HS-27A (cell line): ENCODE measurements at regions not wholly inside any gene's neighbourhood (a gene's known extent, or its start where the extent isn't known, plus 50 kb on each side); places are given as distances from the start of the nearest gene placed in this dataset.
"Not testable (repeated sequence)": the region's sequence is repeated elsewhere in the genome, so short reads cannot be mapped to it uniquely, and the experiment has no call there.

Experiments
- DNase-seq: peaks from one replicate; pipeline ENCODE4 v3.0.0-alpha.2; 2012; ENCODE audit warnings: low read depth, missing footprints

DNA sequence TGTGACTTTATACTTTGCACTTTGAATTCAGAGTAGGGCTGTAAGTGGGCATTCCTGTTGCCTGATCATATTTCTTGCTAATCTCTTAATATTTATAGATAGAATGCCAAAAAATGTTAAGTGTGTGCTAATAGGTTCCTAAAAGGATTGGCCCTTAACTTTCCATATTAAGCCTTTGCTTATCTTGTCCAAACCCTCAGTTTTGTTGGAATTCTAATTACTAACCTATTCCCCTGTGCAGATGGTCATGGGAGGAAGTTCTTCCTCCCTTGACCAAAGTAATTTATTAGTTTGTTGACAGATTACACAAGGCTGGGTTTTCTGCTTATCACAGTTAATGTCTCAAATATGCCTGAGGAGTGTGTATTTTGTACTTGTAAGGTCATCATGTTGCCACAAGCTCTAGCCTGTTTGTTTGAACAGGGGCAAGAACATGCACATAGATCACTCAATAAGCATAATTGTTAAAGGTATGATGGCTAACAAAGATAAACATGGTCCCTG, 541.1 kb upstream of the SPRY2 start:
- DNase-seq: no peak

DNA sequence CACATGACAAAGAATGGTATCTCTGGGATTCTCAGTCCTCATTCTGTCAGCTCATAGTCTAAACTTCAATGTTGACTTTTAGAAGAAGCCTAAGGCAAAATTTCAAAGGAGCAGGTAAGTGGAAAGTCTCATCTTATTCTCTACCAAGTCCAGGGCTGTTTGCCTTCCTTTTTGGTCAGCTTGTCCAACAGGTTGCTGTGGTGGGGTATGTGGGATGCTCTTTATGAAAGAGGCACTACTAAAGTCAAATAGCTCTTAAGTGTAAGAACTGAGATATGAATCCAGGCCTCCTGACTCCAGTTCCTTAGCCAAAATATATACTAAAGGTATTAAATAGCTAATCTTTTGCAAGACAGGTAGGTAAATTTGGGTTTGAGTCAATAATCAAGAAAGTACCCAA, 540.6 kb upstream of the SPRY2 start:
- DNase-seq: no peak

DNA sequence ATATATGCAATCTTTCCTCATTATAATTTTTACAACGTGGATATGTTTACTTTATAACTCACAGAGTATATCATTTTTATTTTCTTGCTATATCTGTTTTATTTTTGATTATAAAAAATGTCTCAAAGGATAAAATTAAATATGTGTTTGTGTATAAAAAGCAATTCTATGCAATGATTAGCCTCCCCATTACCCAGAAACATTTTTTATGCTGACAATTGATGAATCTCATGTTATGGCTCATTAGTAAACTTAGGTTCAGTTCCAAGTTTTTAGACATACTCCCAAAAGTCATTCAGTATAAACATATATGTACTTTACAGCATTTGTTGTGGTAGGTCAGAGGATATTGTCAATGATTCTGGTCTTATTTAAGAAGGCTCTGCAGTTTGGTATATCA, 540.1 kb upstream of the SPRY2 start:
- DNase-seq: no peak

DNA sequence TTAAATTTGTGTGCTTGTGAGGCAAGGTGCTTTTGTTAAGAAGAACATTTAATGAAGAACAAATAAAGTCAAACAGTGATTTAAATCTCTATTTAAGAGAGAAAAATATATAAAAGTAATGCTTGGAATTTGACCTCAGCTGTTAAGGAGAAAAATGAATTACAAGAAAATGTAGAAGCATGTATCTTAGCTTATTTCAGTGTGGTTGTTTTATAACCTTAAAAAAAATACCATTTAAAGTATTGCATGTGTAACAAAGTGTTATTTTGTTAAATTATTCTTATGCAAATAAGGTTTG, 537.0 kb upstream of the SPRY2 start:
- DNase-seq: no peak

DNA sequence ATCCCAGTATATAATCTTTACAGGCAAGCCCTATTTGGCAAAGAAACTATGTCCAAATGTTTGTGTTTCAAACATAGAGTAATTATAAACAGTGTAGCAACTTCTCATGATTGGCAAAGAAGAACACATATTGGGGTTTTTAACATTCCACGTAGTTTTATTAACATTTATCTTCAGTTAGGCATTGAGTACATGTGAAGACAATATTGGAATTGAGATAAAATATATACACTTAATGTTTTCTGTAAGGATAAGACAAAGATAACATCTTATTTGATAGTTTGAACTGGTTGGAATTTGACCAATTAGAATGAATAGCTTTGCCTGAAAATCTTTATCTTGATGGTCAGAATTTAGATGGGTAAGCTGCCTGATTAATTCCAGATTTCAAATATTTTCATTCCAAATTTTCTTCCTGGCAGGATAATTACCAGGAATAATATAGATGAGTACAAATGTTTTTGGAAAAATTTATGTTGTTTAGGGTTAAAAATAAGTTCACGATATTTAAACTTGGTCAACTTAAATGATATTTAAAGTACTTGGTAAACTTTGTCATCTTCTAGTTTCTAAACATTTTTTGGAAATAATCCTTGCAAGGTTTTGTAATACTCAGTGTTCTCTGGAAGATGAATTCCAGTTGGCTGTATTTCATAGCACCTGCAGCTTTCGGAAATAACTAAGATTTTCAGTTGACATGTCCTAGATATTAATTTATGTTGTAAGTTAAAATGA, 536.5 kb upstream of the SPRY2 start:
- no peak for DNase-seq

DNA sequence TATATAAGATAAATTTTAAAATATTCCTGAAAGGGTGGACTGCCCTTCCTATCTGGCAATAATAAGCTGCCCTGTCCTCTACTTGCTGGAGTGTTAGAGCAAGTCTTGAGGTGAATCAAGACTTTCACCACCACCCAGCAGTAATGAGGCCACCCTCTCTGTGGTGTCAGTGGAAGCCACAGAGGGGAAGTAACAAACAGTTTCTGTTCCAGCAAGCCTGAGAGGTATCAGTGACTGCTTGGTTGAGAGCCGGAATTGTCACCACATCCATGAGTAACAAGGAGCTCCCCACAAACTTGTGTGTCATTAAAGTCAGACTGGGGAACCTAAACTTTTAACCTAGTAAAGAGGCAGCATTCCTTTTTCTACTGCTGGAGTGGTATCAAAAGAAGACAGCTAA, 532.7 kb upstream of the SPRY2 start:
- DNase-seq: no peak

DNA sequence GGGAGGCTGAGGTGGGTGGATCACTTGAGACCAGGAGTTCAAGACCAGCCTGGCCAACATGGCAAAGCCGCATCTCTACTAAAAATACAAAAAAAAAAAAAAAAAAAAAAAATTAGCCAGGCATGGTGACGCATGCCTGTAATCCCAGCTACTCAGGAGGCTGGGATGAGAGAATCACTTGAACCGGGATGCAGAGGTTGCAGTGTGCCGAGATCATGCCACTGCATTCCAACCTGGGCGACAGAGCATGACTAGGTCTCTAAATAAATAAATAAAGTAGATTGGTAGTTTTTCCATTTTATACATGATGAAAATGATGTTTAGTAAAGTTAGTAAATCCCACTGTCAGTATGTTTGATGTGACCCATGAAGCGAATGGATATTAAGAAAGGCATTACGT, 531.0 kb upstream of the SPRY2 start:
- DNase-seq: not testable (repeated sequence)

DNA sequence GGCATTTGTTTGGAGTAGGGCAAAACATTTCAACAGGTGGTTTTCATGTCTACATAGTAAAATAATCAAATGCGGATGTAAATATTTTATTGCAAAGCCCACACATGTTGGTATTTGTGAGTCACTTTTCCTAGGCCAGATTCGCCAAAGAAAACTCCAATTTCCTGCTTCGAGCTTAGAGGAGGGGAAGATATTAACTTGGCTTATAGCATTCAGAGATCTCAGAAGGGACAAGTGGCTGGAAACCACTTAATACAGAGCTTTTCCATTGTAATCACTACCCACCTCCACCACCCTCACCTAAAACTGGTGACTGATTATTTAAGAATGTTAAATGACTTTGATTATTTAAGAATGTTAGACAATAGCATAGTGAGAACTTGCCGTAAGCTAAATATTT, 530.6 kb upstream of the SPRY2 start:
- DNase-seq: no peak

DNA sequence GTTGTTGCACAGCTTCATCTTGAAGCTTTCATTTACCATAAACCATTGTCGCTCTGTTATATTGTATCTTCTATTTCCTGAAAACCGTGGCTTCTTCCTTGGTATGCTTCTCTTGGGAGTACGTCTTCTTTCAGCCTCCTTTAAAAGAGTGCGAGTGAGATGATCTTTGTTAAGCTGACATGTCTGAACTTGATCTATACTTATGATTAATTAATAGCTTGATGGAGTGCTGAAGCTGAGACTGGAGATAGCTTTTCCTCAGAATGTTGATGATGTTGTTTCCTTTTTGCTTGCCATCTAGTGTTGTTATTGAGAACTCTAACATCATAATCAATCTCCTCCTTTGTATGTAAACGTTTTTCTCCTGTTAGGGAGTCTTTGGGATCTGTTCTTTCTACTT, 529.3 kb upstream of the SPRY2 start:
- DNase-seq: no peak

DNA sequence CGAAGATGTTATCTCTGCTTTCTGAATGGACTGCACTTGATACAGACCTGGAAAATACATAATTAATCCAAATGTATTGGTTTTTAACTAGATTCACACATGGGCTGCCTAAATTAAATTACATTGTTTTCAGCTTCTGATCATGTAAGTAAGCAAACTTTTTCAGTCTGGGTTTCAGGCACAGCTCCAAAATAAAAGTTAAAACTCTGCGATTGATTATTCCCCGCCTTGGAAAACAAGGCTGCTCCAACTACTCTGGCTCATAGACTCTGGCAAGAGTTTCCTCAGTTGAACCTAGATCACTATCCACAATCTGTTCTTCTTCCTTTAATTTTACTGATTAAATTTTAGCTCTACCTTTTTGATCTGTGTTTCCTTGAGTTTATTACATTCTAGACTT, 526.0 kb upstream of the SPRY2 start:
- no peak for DNase-seq

DNA sequence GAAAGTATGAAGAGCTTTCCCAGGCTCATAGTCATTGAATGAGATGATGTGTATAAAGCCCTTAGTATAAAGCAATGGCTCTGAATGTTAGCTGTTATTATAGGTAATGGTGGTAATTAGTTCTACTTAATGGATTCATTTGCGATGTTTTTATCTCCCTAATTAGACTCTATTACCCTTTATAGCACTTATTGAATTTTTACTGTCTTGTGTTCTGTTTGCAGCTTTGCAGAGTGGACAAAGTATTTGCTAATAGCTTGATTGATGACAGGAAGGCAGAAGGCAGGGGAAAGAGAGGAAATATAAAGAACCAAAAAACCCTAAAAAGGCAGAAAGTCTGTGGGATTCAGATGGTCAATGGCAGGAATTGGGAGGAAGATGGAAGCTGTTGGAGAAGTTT, 524.4 kb upstream of the SPRY2 start:
- no peak for DNase-seq

DNA sequence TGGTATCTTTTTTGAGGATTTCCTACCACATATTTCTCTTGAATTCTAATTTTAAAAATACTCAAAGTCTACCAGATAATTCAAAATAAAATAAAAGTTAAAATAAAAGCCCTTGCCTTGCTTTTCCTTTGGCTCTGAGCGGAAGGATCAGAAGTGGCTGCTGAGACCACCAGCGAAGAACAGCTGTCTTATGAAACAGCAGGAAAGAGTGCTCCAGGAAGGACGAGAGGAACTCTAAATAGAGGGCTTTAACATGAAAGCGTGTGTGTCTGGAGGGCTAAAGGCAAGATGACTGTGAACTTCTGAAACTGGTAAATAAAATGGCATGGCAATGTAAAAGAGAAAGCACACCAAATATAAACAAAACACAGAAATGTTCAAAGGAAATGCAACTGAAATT, 521.5 kb upstream of the SPRY2 start:
- no peak for DNase-seq

DNA sequence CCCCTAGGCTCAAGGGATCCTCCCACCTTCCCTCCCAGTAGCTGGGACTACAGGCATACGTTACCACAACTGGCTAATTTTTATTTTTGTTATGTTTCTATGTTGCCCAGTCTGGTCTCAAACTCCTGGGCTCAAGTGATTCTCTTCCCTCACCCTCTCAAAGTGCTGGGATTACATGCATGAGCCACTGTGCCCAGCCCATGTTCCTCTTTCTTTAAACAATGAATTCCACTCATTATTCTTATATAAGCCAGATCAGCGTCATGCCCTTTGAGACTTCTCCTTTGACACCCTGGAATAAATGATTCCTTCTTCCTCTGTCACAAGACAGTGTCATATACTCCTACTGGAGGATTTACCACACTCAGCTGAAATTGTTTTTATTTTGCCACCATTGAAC, 519.9 kb upstream of the SPRY2 start:
- no peak for DNase-seq

DNA sequence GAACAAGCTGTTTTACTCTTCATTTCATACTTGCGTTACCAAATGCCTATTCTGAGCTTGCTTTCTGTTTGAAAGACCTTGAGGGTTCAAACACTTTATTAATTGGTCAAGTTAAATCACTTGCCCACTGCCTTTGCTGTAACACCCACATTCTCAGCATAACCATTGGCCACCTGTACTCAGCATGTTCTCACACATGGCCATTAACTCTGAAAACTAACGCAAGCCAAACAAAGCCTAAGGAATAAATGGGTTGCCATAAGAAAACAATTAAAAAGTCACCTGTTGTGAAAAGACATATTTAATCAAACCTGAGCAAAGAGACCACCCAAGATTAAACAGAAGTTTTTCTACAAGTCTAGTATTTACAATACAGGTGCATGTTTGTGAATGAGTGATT, 517.2 kb upstream of the SPRY2 start:
- DNase-seq: no peak

DNA sequence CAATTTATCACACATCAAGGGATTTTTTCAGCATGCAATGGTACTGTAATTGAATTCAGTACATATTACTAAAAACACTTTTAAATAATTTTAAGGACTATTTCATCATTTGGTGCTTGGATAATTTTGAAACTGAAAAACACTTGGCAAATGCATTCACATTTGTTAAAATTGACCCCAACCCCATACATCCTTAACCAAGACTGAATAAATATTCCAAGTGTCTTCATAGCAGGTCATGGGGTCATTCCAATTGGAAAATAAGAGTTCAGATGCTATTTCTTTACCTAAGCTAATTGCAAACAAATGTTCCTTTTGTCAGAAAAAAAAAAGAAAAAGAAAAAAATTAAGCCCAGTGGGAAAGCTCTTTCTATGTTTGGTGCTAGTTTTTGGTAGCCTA, 516.4 kb upstream of the SPRY2 start:
- no peak for DNase-seq

DNA sequence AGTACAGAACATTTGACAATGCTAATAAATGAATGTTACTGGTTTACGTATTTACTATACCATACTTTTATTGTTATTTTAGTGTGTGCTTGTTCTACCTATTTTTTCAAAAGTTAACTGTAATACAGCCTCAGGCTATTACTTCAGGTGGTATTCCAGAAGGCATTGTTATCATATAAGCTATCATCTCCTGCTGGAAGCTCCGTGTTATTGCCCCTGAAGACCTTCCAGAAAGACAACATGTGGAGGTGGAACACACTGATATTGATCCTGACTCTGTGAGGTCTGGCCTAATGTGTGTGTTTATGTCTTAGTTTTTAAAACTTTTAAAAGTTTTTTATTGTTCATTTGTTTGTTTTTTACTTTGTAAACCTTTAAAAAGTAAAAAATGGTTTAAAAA, 509.8 kb upstream of the SPRY2 start:
- DNase-seq: no peak

DNA sequence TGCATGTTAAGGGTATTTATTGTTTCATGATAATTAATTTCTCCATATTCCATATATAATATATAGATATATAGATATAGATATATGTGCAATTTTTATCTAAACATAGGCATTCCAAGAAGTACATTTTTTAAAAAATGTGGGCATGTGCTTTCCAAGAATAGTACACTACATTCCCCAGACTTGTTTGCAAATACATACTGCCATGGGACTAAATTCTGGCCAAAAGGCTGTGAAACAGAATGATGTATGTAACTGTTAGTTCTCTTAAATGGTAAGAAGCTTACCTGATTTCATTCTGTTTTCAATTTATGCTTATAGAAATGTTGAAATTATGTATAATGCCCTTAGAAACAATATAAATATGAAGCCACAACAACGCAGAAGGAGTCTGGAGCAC, 503.2 kb upstream of the SPRY2 start:
- DNase-seq: no peak

DNA sequence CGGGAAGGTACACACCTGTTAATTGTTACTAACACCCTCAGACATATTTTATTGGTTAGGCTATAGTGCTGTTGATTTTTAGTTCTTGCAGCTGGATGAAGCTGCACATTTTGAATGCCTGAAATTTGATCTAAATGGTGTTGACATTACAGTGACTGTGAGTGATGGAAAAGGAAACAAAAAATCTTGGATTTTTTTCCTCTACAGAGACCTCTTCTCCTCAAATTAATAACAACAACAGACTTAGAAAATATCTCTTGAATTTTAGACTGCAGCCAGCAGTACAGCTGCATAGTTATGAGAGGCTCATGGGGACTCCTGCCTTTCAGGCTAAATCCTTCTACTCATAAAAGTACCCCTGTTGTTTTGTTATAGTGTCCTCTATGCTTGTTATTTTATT, 500.5 kb upstream of the SPRY2 start:
- no peak for DNase-seq

DNA sequence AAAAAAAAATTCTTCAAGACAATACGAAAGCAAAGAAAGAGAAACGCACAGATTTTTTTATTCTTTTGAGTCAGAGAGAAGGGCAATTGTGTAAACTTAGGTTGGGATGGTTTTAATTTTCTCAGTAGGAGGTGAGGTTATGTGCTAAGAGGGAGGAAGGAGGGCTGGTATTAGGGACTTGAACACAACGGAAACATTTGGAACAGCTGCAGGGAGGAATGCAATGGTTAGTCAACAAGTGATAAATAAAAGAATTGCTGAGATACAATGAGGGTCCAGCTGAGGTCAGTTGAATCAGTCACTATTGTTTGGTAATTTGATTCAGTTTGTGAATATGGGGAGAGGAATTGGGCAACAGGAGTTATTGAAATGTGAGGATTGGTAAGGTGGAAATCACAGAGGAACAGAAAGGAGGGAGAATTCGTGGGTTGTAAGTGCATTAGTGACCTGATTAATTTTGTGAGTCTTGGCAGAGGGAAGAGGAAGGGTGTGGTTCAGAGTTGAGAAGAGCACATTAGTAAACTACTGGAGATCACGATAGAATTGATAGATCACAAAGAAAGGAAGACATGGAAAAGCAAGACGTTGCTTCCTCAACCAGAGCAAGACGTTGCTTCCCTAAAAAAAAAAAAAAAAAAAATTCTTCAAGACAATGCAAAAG, 499.5 kb upstream of the SPRY2 start:
- DNase-seq: no peak

DNA sequence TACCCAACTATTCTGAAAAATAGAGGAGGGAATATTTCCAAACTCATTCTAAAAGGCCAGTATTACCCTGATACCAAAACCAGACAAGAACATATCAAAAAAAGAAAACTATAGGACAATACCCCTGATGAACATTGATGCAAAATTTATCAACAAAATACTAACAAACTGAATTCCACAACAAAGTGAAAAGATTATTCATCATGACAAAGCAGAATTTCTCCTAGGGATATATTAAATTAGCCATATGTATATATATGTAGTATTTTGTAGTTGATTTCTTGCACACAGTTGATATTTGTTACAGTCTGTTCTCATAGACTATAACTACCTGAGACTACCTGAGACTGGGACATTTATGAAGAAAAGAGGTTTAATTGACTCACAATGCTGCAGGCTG, 495.0 kb upstream of the SPRY2 start:
- DNase-seq: no peak

DNA sequence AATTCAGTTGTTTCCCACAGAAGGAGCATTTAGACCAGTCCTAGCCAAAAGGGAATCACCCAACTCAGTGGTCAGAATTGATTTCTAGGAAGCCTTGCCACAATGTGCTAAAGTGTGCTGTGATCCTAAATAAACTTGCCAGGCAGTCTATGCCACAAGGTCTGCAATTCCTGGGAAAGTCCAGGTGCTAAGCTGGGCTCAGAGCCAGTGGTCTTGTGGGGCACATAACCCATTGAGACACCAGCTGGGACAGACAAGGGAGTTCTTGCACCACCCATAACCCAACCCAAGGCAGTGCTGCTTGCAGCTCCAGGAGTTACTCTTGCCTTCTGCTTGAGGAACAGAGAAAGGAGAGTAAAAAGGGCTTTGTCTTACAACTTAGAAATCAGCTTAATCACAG, 489.5 kb upstream of the SPRY2 start:
- DNase-seq: no peak

DNA sequence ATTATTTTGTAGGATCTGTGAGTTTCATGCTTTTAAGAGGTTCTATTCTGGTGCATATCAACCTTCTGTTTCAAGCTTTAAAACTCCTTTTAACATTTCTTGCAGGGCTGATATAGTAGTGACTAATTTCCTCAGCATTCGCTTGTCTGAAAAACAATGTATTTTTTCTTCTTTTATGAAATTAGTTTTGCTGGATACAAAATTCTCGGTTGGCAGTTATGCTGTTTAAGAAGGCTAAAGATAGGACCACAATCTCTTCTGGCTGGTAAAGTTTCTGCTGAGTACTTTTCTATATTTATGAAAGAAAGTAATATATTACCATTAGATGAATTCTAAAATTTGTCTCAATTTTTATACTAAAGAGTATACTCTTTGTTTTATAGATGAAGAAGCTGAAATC, 487.8 kb upstream of the SPRY2 start:
- DNase-seq: no peak

DNA sequence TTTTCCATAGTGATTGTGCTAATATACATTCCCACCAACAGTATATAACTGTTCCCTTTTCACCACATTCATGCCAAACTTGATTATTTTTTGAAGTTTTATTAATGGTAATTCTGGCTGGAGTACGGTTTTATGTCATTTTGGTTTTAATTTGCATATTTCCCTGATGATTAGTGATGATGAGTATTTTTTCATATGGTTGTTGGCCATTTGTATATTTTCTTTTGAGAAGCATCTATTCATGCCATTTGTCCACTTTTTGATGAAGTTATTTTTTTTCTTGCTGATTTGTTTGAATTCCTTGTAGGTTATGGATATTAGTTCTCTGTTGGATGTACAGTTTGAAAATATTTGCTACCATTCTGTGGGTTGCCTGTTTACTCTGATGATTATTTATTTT, 484.4 kb upstream of the SPRY2 start:
- DNase-seq: no peak

DNA sequence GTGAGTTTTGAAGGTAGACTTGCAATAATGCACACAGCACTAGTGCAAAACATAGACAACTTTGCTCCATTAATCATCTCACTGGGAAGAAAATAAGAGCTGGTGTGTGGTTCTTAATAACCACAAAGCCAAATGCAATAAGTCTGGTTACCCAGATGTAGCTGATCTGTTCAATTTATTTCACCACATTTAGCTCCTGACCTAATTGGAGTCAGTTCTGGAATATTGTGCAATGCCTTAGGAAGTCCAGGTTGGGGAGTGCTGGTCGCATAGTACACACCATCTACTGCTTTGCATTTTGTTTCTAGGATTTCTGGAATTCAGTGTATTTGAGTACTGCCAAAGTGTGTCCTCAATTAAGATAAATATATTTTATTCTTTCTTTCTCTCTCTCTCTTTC, 483.3 kb upstream of the SPRY2 start:
- no peak for DNase-seq
